ENCODE measurements at regions not wholly inside any gene's neighbourhood (a gene's known extent, or its start where the extent isn't known, plus 50 kb on each side); places are given as distances from the start of the nearest gene placed in this dataset.

GRCh38 chr10:109427411-109427810, 495.9 kb downstream of the XPNPEP1 start:
- TF ChIP-seq POLR2AphosphoS5 (IDR thresholded peaks at IDR 0.05; ENCODE audit: borderline replicate concordance, low read depth, low read length) (no peak), FOXP2 (optimal IDR thresholded peaks at IDR 0.05; ENCODE audit: control extremely low read depth, extremely low read length, insufficient read depth) (no peak), EZH2 (IDR thresholded peaks at IDR 0.05) (no peak)
- no peak overlapping the region for H3K9ac ChIP-seq (ENCODE audit: insufficient read length)
- peak overlapping the region; percentile 83 for H3K27ac ChIP-seq
- no peaks in the 10 kb centered on the region for H3K36me3 ChIP-seq (ENCODE audit: insufficient read depth, low read length)
- peak; percentile 24 for DNase-seq (ENCODE audit: low read depth, low spot score)
- no peak overlapping the region for H3K4me3 ChIP-seq
- H3K9me3 ChIP-seq (ENCODE audit: low read depth, low read length) = no peaks in the 10 kb centered on the region

DNA sequence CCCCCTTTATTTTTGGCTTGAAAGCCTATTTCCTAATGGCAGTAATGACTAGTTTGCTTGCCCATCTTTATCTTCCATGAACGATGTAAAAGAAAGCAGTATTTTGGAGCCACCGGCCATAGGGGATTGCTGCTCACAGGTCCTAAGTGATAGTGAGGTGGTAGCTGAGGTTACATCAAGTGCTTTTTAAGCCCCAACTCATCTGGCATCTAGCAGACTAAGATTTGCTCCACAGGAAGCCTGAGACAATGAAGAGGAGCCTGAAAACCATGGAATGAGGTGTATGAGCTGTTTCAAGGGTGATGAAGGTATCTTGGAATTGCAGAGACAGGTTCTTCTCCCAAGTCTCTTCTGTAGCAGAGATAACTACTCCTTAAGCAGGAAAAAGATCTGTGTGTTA, 496.3 kb downstream of the XPNPEP1 start:
- no peaks in the 10 kb centered on the region for H3K36me3 ChIP-seq (ENCODE audit: insufficient read depth, low read length)
- TF ChIP-seq EZH2 (IDR thresholded peaks at IDR 0.05) = no peak
- TF ChIP-seq FOXP2 (optimal IDR thresholded peaks at IDR 0.05; ENCODE audit: control extremely low read depth, extremely low read length, insufficient read depth) = no peak
- no peak for TF ChIP-seq POLR2AphosphoS5 (IDR thresholded peaks at IDR 0.05; ENCODE audit: borderline replicate concordance, low read depth, low read length)
- peak overlapping the region; percentile 83 for H3K27ac ChIP-seq
- no peaks in the 10 kb centered on the region for H3K9me3 ChIP-seq (ENCODE audit: low read depth, low read length)
- H3K9ac ChIP-seq (ENCODE audit: insufficient read length) = no peak overlapping the region
- no peak overlapping the region for H3K4me3 ChIP-seq
- DNase-seq (ENCODE audit: low read depth, low spot score) = no peak

DNA sequence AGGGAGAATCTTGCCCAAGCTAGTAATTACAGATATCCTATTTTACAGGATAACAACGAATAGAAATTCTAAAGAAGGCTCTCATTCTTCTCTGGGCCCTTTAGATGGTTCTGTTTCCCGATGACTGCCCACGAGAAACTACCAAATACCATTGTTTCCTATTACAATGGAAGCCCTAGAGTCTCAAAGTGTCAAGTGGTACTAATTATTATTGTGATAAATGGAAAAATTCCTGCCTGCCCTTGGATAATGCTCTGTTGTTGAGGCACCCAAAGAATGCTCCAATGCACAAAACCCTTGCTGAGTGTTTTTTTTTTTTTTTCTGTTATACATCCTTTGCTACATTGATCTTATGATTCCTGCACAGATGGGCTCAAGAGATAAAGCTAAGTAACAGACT, 504.5 kb downstream of the XPNPEP1 start:
- H3K36me3 ChIP-seq (ENCODE audit: insufficient read depth, low read length) = no peaks in the 10 kb centered on the region
- no peaks in the 10 kb centered on the region for H3K9me3 ChIP-seq (ENCODE audit: low read depth, low read length)
- H3K9ac ChIP-seq (ENCODE audit: insufficient read length) = no peak overlapping the region
- DNase-seq (ENCODE audit: low read depth, low spot score) = no peak
- TF ChIP-seq FOXP2 (optimal IDR thresholded peaks at IDR 0.05; ENCODE audit: control extremely low read depth, extremely low read length, insufficient read depth) (no peak), POLR2AphosphoS5 (IDR thresholded peaks at IDR 0.05; ENCODE audit: borderline replicate concordance, low read depth, low read length) (no peak), EZH2 (IDR thresholded peaks at IDR 0.05) (no peak)
- peak overlapping the region; percentile 95 for H3K27ac ChIP-seq
- no peak overlapping the region for H3K4me3 ChIP-seq

DNA sequence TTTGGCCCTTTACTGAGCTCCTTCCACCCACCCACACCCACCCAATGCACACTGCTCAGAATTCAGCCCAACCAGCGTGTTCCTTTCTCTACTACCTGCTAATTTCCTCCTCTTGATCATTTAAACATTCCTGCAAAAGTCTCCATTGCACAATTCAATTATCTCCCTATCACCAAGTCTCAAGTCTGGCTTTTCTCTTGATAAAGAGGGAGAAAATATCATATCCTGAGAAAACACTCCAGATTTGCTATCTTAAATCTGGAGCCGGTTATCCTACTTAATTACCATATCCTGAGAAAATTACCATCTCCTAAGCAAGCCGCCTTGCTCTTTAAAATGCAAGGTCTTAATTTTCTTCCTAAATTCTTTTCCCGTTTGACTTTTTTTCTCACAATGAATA, 505.5 kb downstream of the XPNPEP1 start:
- no peak for TF ChIP-seq POLR2AphosphoS5 (IDR thresholded peaks at IDR 0.05; ENCODE audit: borderline replicate concordance, low read depth, low read length)
- TF ChIP-seq EZH2 (IDR thresholded peaks at IDR 0.05) = no peak
- no peak for TF ChIP-seq FOXP2 (optimal IDR thresholded peaks at IDR 0.05; ENCODE audit: control extremely low read depth, extremely low read length, insufficient read depth)
- peak overlapping the region; percentile 47 for H3K4me3 ChIP-seq
- DNase-seq (ENCODE audit: low read depth, low spot score) = peak; percentile 53

GRCh38 chr10:109412353-109412752, 511.0 kb downstream of the XPNPEP1 start:
- Histone ChIP-seq H3K27ac (no peak overlapping the region), H3K4me3 (no peak overlapping the region), H3K9me3 (ENCODE audit: low read depth, low read length) (no peaks in the 10 kb centered on the region), H3K36me3 (ENCODE audit: insufficient read depth, low read length) (no peaks in the 10 kb centered on the region), H3K9ac (ENCODE audit: insufficient read length) (no peak overlapping the region)
- no peak for DNase-seq (ENCODE audit: low read depth, low spot score)
- TF ChIP-seq FOXP2 (optimal IDR thresholded peaks at IDR 0.05; ENCODE audit: control extremely low read depth, extremely low read length, insufficient read depth) (no peak), EZH2 (IDR thresholded peaks at IDR 0.05) (no peak), POLR2AphosphoS5 (IDR thresholded peaks at IDR 0.05; ENCODE audit: borderline replicate concordance, low read depth, low read length) (no peak)

More for the DNA sequence above, 505.5 kb downstream of the XPNPEP1 start:
- H3K27ac ChIP-seq = peak overlapping the region; percentile 95
- H3K9ac ChIP-seq (ENCODE audit: insufficient read length) = peak overlapping the region; percentile 45
- H3K36me3 ChIP-seq (ENCODE audit: insufficient read depth, low read length) = no peaks in the 10 kb centered on the region
- no peaks in the 10 kb centered on the region for H3K9me3 ChIP-seq (ENCODE audit: low read depth, low read length)

DNA sequence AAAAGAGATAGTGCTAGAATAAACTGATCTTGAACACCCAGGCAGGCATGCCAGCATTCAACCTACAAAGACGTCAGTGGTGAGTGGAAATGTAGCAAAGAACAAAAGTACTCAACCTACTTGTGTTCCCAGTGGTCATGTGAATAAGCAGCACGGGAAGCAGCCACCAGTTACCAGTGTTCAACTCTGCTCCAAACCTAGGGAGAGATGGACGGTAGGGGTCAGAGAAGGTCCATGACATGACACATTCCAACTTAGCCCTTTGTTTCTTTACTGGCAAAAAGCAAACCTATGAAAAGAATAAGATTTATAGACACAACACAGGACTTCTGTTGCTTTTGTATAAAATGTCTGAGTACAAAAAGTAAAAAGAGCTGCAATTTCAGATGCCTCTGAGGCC, 511.4 kb downstream of the XPNPEP1 start:
- no peak overlapping the region for H3K4me3 ChIP-seq
- no peak for DNase-seq (ENCODE audit: low read depth, low spot score)
- no peak overlapping the region for H3K27ac ChIP-seq
- no peaks in the 10 kb centered on the region for H3K36me3 ChIP-seq (ENCODE audit: insufficient read depth, low read length)
- TF ChIP-seq EZH2 (IDR thresholded peaks at IDR 0.05) (no peak), POLR2AphosphoS5 (IDR thresholded peaks at IDR 0.05; ENCODE audit: borderline replicate concordance, low read depth, low read length) (no peak), FOXP2 (optimal IDR thresholded peaks at IDR 0.05; ENCODE audit: control extremely low read depth, extremely low read length, insufficient read depth) (no peak)
- no peaks in the 10 kb centered on the region for H3K9me3 ChIP-seq (ENCODE audit: low read depth, low read length)
- H3K9ac ChIP-seq (ENCODE audit: insufficient read length) = no peak overlapping the region

GRCh38 chr10:109405338-109405737, 518.0 kb downstream of the XPNPEP1 start:
- no peak for DNase-seq (ENCODE audit: low read depth, low spot score)
- Histone ChIP-seq H3K9ac (ENCODE audit: insufficient read length) (no peak overlapping the region), H3K27ac (no peak overlapping the region), H3K9me3 (ENCODE audit: low read depth, low read length) (no peaks in the 10 kb centered on the region), H3K4me3 (no peak overlapping the region), H3K36me3 (ENCODE audit: insufficient read depth, low read length) (no peaks in the 10 kb centered on the region)
- TF ChIP-seq EZH2 (IDR thresholded peaks at IDR 0.05) (no peak), FOXP2 (optimal IDR thresholded peaks at IDR 0.05; ENCODE audit: control extremely low read depth, extremely low read length, insufficient read depth) (no peak), POLR2AphosphoS5 (IDR thresholded peaks at IDR 0.05; ENCODE audit: borderline replicate concordance, low read depth, low read length) (no peak)

GRCh38 chr10:109403551-109403950, 519.8 kb downstream of the XPNPEP1 start:
- no peak for DNase-seq (ENCODE audit: low read depth, low spot score)
- Histone ChIP-seq H3K4me3 (no peak overlapping the region), H3K27ac (no peak overlapping the region), H3K36me3 (ENCODE audit: insufficient read depth, low read length) (no peaks in the 10 kb centered on the region), H3K9ac (ENCODE audit: insufficient read length) (no peak overlapping the region), H3K9me3 (ENCODE audit: low read depth, low read length) (no peaks in the 10 kb centered on the region)
- TF ChIP-seq EZH2 (IDR thresholded peaks at IDR 0.05) = no peak
- no peak for TF ChIP-seq POLR2AphosphoS5 (IDR thresholded peaks at IDR 0.05; ENCODE audit: borderline replicate concordance, low read depth, low read length)
- no peak for TF ChIP-seq FOXP2 (optimal IDR thresholded peaks at IDR 0.05; ENCODE audit: control extremely low read depth, extremely low read length, insufficient read depth)

GRCh38 chr10:109393425-109393824, 529.9 kb downstream of the XPNPEP1 start:
- Histone ChIP-seq H3K9ac (ENCODE audit: insufficient read length) (no peak overlapping the region), H3K4me3 (no peak overlapping the region), H3K36me3 (ENCODE audit: insufficient read depth, low read length) (no peaks in the 10 kb centered on the region), H3K27ac (no peak overlapping the region), H3K9me3 (ENCODE audit: low read depth, low read length) (no peaks in the 10 kb centered on the region)
- peak; percentile 16 for DNase-seq (ENCODE audit: low read depth, low spot score)
- TF ChIP-seq POLR2AphosphoS5 (IDR thresholded peaks at IDR 0.05; ENCODE audit: borderline replicate concordance, low read depth, low read length) (no peak), EZH2 (IDR thresholded peaks at IDR 0.05) (no peak), FOXP2 (optimal IDR thresholded peaks at IDR 0.05; ENCODE audit: control extremely low read depth, extremely low read length, insufficient read depth) (no peak)

Data from SK-N-MC (cell line).